MG63 (cell line): ENCODE measurements at regions not wholly inside any gene's neighbourhood (a gene's known extent, or its start where the extent isn't known, plus 50 kb on each side); places are given as distances from the start of the nearest gene placed in this dataset.
"Not testable (repeated sequence)": the region's sequence is repeated elsewhere in the genome, so short reads cannot be mapped to it uniquely, and the experiment has no call there.

ENCODE experiments used
- DNase-seq: peaks from one replicate; pipeline ENCODE4 v3.0.0-alpha.2; 2020
- H3K27me3 ChIP-seq: fragments of 250-450 bp; sonication (Bioruptor Pico); 2 replicates; pipeline ENCODE4 v1.5.1; 2020; ENCODE audit warnings: mild to moderate bottlenecking, moderate library complexity
- H3K36me3 ChIP-seq: fragments of 250-450 bp; sonication (Bioruptor Pico); 2 replicates; pipeline ENCODE4 v1.5.1; 2020; ENCODE audit warnings: mild to moderate bottlenecking, moderate library complexity
- H3K4me3 ChIP-seq: fragments of 250-450 bp; sonication (Bioruptor Pico); 2 replicates; pipeline ENCODE4 v1.5.1; 2020; ENCODE audit warnings: mild to moderate bottlenecking, moderate library complexity
- H3K9me3 ChIP-seq: fragments of 250-450 bp; sonication (Bioruptor Pico); 2 replicates; pipeline ENCODE4 v1.5.1; 2020; ENCODE audit warnings: mild to moderate bottlenecking, moderate library complexity

- DNase-seq = no peak
- Histone ChIP-seq H3K9me3 (no peaks in the 10 kb centered on the region), H3K27me3 (no peaks in the 10 kb centered on the region), H3K4me3 (no peak overlapping the region), H3K36me3 (no peaks in the 10 kb centered on the region)
Measured at GRCh38 chr12:95358111-95359083, 115.6 kb upstream of the METAP2 start.

- H3K4me3 ChIP-seq = no peak overlapping the region
- no peaks in the 10 kb centered on the region for H3K9me3 ChIP-seq
- no peaks in the 10 kb centered on the region for H3K27me3 ChIP-seq
- no peaks in the 10 kb centered on the region for H3K36me3 ChIP-seq
- no peak for DNase-seq
Measured at GRCh38 chr12:95365912-95366311, 108.0 kb upstream of the METAP2 start.

DNA sequence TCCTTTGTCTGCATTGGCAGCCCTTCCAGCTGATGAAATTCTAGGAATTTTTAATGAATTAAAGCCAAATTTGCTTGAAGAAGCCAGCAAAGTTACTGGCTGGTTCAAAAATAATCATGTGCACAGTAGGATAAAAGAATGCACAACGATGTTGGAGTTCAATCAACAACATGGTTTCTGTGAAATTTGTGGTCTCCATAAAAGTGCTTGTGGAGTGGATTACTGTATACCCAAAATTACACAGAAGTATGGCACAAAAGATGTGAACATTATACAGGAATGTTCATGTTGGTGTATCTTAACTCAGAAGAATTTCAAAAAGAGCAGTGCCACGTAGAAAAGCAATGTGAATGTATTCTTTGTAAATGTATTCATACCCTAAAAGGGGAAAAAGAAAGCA is 105.0 kb upstream of the METAP2 start:
- Histone ChIP-seq H3K36me3 (no peaks in the 10 kb centered on the region), H3K9me3 (no peaks in the 10 kb centered on the region), H3K27me3 (no peaks in the 10 kb centered on the region), H3K4me3 (no peak overlapping the region)
- no peak for DNase-seq

- H3K36me3 ChIP-seq = no peaks in the 10 kb centered on the region
- DNase-seq = no peak
- no peak overlapping the region for H3K4me3 ChIP-seq
- no peaks in the 10 kb centered on the region for H3K9me3 ChIP-seq
- H3K27me3 ChIP-seq = no peaks in the 10 kb centered on the region
Measured at GRCh38 chr12:95371571-95371970, 102.4 kb upstream of the METAP2 start.

- H3K9me3 ChIP-seq, H3K27me3 ChIP-seq, H3K4me3 ChIP-seq, H3K36me3 ChIP-seq, DNase-seq: not testable (repeated sequence)
Measured at GRCh38 chr12:95379481-95379880, 94.5 kb upstream of the METAP2 start.

GRCh38 chr12:95380334-95380733 is 93.6 kb upstream of the METAP2 start:
- H3K9me3 ChIP-seq, H3K27me3 ChIP-seq, H3K36me3 ChIP-seq, DNase-seq, H3K4me3 ChIP-seq: not testable (repeated sequence)

DNA sequence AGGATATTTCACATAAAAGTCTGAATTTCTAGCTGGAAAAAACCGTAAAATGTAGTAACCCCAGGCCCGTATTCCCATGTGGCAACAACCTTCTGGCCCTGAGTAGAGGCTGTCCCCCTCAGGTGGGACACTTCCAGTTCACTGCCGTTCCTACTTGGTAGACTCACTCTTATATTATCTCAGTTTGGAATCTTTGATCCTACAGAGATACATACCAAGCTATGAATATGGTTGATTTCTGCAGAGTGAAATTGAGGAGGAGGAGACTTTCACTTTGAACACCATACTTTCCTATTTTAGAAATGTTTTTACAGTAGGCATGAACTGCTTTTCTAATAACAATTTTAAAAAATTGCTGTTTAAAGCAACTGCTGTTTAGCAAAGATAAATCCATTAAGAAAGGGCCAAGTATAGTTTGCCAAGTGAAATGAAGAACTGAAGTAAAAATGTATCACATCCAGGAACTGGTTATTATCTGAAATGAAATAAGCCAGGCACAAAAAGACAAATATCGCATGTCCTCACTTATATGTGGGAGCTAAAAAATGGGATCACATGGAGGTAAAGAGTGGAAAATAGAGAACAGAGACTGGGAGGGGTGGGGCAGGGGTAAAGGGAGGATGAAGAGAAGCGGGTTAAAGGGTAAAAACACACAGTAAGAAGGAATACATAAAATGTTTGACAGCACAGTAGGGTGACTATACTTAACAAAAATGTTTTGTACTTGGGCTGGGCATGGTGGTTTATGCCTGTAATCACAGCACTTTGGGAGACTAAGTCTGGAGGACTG is 92.8 kb upstream of the METAP2 start:
- DNase-seq = no peak
- no peaks in the 10 kb centered on the region for H3K9me3 ChIP-seq
- no peaks in the 10 kb centered on the region for H3K36me3 ChIP-seq

GRCh38 chr12:95383920-95384319 is 90.0 kb upstream of the METAP2 start:
- H3K27me3 ChIP-seq, H3K36me3 ChIP-seq, H3K9me3 ChIP-seq, H3K4me3 ChIP-seq: not testable (repeated sequence)
- DNase-seq = peak; percentile 66

More for the DNA sequence above, 92.8 kb upstream of the METAP2 start:
- Histone ChIP-seq H3K4me3 (no peak overlapping the region), H3K27me3 (no peaks in the 10 kb centered on the region)

DNA sequence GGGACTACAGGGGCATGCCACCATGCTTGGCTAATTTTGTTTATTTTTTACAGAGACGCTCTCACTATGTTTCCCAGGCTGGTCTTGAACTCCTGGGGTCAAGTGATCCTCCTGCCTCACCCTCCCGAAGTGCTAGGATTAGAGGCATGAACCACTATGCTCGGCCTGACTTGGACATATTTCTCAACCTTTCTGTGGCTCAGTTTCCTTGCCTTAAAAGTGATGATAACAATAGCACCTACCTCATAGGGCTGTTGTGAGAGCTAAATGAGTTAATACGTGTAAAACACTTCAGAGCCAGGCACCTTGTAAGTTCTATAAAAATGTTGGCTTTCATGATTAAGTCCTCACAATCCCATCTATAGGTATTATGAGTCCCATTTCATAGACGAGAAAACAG is 89.2 kb upstream of the METAP2 start:
- H3K36me3 ChIP-seq = no peaks in the 10 kb centered on the region
- no peak overlapping the region; the same call in 1 of the 2 replicates for H3K4me3 ChIP-seq
- no peaks in the 10 kb centered on the region for H3K9me3 ChIP-seq
- H3K27me3 ChIP-seq = no peaks in the 10 kb centered on the region
- DNase-seq = no peak

- Histone ChIP-seq H3K9me3 (no peaks in the 10 kb centered on the region), H3K36me3 (no peaks in the 10 kb centered on the region), H3K27me3 (no peaks in the 10 kb centered on the region), H3K4me3 (peak overlapping the region; percentile 46)
- peak; percentile 72 for DNase-seq
Measured at GRCh38 chr12:95385246-95386035, 88.5 kb upstream of the METAP2 start.

GRCh38 chr12:95386051-95386450 is 87.9 kb upstream of the METAP2 start:
- H3K27me3 ChIP-seq = no peaks in the 10 kb centered on the region
- H3K9me3 ChIP-seq = no peaks in the 10 kb centered on the region
- no peak for DNase-seq
- no peaks in the 10 kb centered on the region for H3K36me3 ChIP-seq
- H3K4me3 ChIP-seq = peak overlapping the region; percentile 46; the same call in 1 of the 2 replicates

DNA sequence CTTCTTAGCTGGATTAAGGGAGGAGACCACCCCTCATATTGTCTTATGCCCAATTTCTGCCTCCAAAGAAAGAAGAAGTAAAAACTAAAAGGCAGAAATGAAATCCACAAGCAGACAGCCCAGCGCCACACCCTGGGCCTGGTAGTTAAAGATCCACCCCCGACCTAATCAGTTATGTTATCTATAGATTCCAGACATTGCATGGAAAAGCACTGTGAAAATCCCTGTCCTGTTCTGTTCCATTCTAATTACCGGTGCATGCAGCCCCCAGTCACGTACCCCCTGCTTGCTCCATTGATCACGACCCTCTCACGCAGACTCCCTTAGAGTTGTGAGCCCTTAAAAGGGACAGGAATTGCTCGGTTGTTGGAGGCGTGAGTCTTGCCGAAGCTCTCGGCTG is 85.7 kb upstream of the METAP2 start:
- H3K9me3 ChIP-seq, H3K36me3 ChIP-seq, H3K4me3 ChIP-seq: not testable (repeated sequence)

GRCh38 chr12:95390192-95390591 is 83.8 kb upstream of the METAP2 start:
- Histone ChIP-seq H3K27me3 (no peaks in the 10 kb centered on the region), H3K9me3 (peaks cover 19% of the 10 kb centered on the region), H3K36me3 (no peaks in the 10 kb centered on the region), H3K4me3 (no peak overlapping the region)
- no peak for DNase-seq

More for the DNA sequence above, 85.7 kb upstream of the METAP2 start:
- DNase-seq, H3K27me3 ChIP-seq: not testable (repeated sequence)

DNA sequence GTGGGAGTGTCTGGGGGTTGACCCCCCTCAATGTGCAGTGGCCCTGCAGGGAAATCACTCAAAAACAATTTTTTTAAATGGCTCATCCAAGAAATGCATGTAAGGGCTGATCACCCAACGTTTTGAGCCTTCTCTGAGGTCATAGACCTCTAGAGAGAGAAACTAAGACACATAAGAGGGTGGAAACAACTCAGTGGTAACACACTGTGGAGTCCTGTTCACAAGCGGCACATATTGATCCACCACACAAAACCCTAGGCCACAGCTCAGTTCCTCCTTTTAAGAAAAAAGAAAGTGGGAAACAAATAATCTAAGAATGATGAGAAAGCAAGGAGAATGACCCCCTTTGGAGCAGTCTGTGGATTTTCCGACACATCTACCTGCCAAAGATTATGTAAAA is 83.0 kb upstream of the METAP2 start:
- Histone ChIP-seq H3K4me3 (no peak overlapping the region), H3K36me3 (no peaks in the 10 kb centered on the region), H3K9me3 (peaks cover 26% of the 10 kb centered on the region), H3K27me3 (no peaks in the 10 kb centered on the region)
- no peak for DNase-seq

DNA sequence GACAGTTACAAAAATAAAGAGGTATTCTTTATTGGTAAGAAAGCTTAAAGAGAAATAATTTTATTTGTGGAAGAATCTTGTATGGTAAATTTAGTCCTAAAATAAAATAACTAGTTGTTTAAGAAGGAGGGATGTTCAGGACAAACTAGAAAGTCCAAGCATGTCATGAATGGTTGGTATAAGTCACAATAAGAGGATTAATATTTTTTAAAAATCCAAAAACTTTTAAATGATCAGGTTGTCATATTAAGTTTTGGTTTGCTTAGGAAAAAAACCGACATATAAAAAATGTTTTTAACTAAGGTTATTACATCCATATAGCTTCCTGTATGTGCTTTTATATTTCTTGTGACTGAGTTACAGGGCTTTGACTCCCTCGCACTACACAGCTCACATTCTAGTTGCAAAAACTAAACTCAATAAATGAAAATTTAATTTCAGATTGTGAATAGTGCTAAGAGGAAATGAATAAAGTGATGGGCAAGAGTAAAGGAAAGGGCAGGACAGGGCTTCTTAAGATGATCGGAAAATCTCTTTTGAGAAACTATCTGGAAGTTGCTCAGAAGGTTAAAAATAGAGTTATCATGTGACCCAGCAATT is 80.7 kb upstream of the METAP2 start:
- Histone ChIP-seq H3K4me3 (no peak overlapping the region), H3K9me3 (peaks cover 26% of the 10 kb centered on the region), H3K36me3 (no peaks in the 10 kb centered on the region), H3K27me3 (no peaks in the 10 kb centered on the region)
- no peak for DNase-seq

DNA sequence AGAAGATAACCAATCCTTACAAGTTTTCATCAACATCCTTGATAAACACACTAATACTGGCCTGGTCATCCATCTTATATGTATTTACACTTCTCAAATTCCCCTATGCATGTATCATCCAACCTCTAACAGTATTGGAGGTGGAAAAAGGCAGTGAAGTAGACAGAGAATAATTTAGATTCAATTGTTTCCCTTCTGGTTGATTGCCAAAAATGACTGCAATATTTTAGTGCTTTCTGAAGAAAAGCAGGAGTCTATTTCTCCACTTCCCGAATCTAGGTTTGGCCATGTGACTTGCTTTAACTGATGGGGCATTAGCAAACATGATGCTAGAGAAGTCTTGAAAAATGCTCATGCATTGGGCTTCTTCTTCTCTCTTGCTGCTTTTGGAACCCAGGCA is 78.3 kb upstream of the METAP2 start:
- Histone ChIP-seq H3K27me3 (no peaks in the 10 kb centered on the region), H3K4me3 (no peak overlapping the region), H3K9me3 (peaks cover 26% of the 10 kb centered on the region), H3K36me3 (no peaks in the 10 kb centered on the region)
- DNase-seq = no peak
